ENCODE measurements at regions not wholly inside any gene's neighbourhood (a gene's known extent, or its start where the extent isn't known, plus 50 kb on each side); places are given as distances from the start of the nearest gene placed in this dataset.

DNA sequence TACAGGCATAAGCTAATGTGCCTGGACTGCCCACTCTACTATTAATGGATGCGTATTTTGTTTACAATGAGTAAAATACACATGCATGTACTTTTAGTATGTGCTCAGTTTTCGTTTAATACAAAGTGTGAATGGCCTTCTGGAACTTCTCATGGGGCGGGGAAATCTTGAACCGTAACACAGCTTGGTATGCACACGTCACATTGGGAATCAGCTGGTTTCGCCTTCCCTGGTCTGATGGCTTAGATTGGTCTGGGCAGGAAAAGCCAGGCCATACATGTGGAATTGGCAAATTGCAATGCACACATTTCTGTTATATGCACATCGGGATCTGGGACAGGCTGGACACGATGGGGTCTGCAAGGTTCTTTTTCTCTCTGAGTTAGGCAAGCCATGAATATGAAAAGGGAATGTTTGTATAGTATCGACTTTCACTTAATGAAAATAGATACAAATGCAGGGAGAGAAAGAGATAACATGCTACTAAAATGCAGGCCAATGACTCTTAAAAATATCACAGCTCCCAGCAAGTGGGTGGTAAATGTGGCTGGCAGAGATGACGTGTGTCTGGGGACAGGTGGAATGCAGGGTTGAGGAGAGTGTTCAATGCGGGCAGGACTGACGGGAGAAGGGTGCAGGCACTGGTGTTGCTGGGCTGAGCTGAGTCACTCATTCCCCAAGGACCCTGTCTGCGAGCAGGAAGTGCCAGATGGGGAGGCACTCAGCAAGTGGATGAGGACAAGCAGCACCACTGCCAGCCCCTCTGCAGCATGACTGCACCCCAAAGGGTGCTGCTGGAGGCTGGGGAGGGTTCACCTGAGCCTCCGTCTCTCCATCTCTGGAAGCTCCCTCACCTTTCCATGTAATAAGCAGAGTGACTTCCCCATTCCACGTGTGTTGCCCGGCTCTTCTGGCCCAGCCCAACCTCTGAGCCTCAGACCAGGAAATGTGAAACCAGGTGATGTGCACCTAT, 204.0 kb upstream of the GPR12 start:
- H3K36me3 Mint-ChIP-seq (ENCODE audit: low read depth), result no peaks in the 10 kb centered on the region
- no peaks in the 10 kb centered on the region for H3K9me3 Mint-ChIP-seq

DNA sequence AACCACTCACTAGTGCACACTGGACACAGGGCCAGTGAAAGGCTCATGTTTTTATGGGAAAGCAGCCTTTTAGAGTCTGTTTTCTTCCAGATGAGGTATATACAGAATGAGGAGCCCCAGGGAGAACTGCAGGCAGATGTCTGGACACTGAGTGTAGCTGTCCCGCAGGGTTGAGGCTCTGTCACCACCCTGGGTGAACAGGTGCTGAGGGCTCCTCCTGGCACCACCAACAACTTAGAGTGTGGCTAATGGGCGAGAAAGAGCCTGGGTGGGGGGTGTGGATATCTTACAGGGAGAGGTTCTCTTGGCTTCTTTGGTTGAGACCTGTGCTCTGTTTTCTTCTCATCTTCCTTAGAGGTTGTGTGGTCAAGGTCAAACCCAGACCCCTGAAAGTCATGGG, 202.1 kb upstream of the GPR12 start:
- Mint-ChIP-seq H3K4me1 (ENCODE audit: low read depth) (no peaks in the 10 kb centered on the region), H3K36me3 (ENCODE audit: low read depth) (no peaks in the 10 kb centered on the region), H3K4me3 (no peak overlapping the region), H3K9me3 (no peaks in the 10 kb centered on the region), H3K27me3 (ENCODE audit: low read depth) (peaks cover 4% of the 10 kb centered on the region), H3K27ac (no peak overlapping the region)

More for the DNA sequence above, 204.0 kb upstream of the GPR12 start:
- Mint-ChIP-seq H3K4me1 (ENCODE audit: low read depth) (no peaks in the 10 kb centered on the region), H3K4me3 (no peak overlapping the region), H3K27me3 (ENCODE audit: low read depth) (peaks cover 1% of the 10 kb centered on the region), H3K27ac (no peak overlapping the region)

- Mint-ChIP-seq H3K36me3 (ENCODE audit: low read depth) (no peaks in the 10 kb centered on the region), H3K27me3 (ENCODE audit: low read depth) (peaks cover 9% of the 10 kb centered on the region), H3K27ac (no peak overlapping the region), H3K9me3 (no peaks in the 10 kb centered on the region), H3K4me1 (ENCODE audit: low read depth) (no peaks in the 10 kb centered on the region), H3K4me3 (no peak overlapping the region)
Measured at GRCh38 chr13:26961890-26962615, 201.5 kb upstream of the GPR12 start.

DNA sequence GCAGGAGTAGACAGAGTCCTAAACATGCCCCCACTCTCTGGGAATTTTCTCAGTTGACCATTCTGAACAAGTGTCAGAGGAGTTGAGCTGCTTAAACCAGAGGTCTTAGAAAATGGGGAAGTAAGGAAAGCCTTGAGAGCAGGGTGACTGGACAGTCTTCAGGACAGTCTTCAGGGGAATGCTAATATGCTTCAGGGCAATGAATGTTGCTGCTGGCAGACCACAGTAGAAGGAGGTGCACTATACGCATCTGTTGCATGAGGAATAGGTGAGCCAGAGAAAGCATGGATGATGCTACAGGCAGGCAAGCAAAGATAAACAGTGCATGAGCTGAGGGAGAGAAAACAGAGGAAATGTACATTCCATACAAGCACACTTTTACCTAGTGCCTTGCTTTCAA, 196.6 kb upstream of the GPR12 start:
- peaks cover 13% of the 10 kb centered on the region for H3K27me3 Mint-ChIP-seq (ENCODE audit: low read depth)
- H3K4me1 Mint-ChIP-seq (ENCODE audit: low read depth), result no peaks in the 10 kb centered on the region
- no peaks in the 10 kb centered on the region for H3K36me3 Mint-ChIP-seq (ENCODE audit: low read depth)
- H3K9me3 Mint-ChIP-seq, result no peaks in the 10 kb centered on the region
- H3K4me3 Mint-ChIP-seq, result no peak overlapping the region
- no peak overlapping the region for H3K27ac Mint-ChIP-seq

DNA sequence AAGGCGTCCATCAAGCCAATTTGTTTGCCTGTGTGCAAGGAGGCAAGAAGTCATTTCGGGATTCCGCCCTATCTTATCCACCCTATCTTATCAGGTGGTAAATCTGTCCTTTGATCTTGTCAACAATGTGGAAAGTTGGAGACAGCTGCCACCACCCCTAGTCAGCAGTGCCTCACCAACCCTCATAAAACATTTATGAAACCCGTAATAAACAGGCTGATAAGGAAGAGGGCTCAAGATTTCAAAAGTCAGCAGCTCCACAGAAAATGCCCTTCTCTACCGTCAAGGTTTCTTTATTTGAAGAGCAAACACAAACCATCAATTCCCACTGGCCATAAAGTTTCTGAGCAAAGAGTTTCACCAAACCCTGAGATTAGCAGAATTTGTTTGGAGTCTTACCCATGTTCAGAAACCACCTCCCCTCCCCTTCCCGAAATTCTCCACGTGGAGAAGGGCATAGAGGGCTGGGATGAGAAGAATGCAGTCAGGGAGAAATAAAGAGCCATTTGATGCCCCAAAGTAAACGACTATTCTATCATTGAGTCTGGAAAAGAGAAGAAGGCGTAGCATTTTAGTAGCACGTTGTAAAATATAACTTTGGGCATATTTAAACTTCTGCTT, 196.0 kb upstream of the GPR12 start:
- Mint-ChIP-seq H3K36me3 (ENCODE audit: low read depth) (no peaks in the 10 kb centered on the region), H3K4me3 (no peak overlapping the region), H3K27me3 (ENCODE audit: low read depth) (peaks cover 13% of the 10 kb centered on the region), H3K4me1 (ENCODE audit: low read depth) (no peaks in the 10 kb centered on the region), H3K9me3 (no peaks in the 10 kb centered on the region), H3K27ac (no peak overlapping the region)

DNA sequence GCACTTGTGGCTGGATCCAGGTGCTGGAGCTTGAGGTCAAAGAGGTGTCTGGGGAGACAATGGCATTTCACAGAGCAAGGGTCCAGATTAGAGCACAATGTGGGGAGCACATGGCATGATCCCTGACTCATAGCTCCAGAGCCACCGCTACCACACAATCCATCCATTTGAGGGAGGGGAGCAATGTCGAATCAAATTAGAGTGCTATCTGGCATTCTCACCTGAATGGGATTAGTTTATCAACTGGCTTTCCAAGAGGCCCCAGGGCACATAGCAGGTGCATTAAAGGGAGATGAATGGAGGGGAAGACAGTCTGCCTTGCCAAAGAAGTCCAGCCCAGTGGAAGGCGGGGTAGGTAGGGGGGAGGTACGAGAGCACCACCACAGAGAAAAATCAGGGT, 194.4 kb upstream of the GPR12 start:
- H3K27me3 Mint-ChIP-seq (ENCODE audit: low read depth), result peaks cover 13% of the 10 kb centered on the region
- no peaks in the 10 kb centered on the region for H3K36me3 Mint-ChIP-seq (ENCODE audit: low read depth)
- H3K9me3 Mint-ChIP-seq, result no peaks in the 10 kb centered on the region
- H3K27ac Mint-ChIP-seq, result no peak overlapping the region
- no peak overlapping the region for H3K4me3 Mint-ChIP-seq
- no peaks in the 10 kb centered on the region for H3K4me1 Mint-ChIP-seq (ENCODE audit: low read depth)

DNA sequence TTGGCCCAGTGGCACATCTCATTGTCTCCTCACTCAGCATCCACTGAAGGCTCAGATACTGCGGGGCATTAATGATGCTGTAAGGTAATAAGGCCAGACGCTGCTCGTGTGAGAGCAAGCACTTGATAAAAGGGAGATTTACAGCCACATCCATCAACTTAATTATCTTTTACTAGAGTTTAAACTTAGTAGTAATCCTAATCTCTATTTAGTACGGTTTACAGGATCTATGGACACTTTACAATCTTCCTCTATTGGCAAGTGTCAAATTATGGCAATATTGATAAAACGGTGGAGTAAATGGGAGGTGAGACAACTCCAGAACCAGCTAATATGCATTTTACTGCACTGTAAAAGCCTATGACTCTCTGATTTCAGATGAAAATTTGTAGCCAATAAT, 192.7 kb upstream of the GPR12 start:
- Mint-ChIP-seq H3K9me3 (no peaks in the 10 kb centered on the region), H3K27ac (no peak overlapping the region), H3K4me3 (no peak overlapping the region), H3K27me3 (ENCODE audit: low read depth) (peaks cover 9% of the 10 kb centered on the region), H3K4me1 (ENCODE audit: low read depth) (no peaks in the 10 kb centered on the region), H3K36me3 (ENCODE audit: low read depth) (no peaks in the 10 kb centered on the region)

GRCh38 chr13:26952551-26953143, 192.1 kb upstream of the GPR12 start:
- no peak overlapping the region for H3K4me3 Mint-ChIP-seq
- H3K27me3 Mint-ChIP-seq (ENCODE audit: low read depth), result peaks cover 9% of the 10 kb centered on the region
- no peaks in the 10 kb centered on the region for H3K9me3 Mint-ChIP-seq
- no peak overlapping the region for H3K27ac Mint-ChIP-seq
- H3K4me1 Mint-ChIP-seq (ENCODE audit: low read depth), result no peaks in the 10 kb centered on the region
- H3K36me3 Mint-ChIP-seq (ENCODE audit: low read depth), result no peaks in the 10 kb centered on the region

DNA sequence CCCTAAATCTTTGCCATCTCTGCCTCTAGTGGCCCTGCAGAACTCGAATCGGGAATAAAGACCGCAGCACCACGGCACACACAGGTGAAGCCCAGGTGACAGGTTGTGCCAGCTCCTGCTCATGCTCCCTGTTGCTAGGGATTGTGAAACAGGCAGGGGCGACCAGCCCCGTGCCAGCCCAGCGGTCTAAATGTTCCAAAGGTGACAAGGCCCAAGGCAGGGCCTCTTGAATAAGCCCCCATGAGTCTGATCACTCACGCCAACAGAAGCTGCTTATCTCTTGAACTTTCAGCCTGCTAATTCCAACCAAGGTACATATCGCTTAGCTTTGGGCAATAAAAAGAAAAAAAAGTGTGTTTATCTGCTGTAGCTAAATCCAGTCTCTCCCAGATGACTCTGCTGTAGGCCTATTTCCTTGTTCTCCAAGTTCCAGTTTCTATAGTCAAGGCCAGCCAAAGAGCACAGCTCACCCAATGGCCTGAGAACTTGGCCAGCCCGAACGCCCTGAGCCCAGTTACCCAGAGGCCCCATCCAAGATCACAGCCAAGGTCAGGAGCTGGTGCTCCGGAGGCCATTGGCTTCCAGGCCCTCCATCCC, 191.1 kb upstream of the GPR12 start:
- Mint-ChIP-seq H3K9me3 (no peaks in the 10 kb centered on the region), H3K27ac (no peak overlapping the region), H3K36me3 (ENCODE audit: low read depth) (no peaks in the 10 kb centered on the region), H3K27me3 (ENCODE audit: low read depth) (peaks cover 2% of the 10 kb centered on the region), H3K4me3 (no peak overlapping the region), H3K4me1 (ENCODE audit: low read depth) (no peaks in the 10 kb centered on the region)

- Mint-ChIP-seq H3K4me3 (no peak overlapping the region), H3K9me3 (no peaks in the 10 kb centered on the region), H3K27ac (no peak overlapping the region), H3K36me3 (ENCODE audit: low read depth) (no peaks in the 10 kb centered on the region), H3K4me1 (ENCODE audit: low read depth) (no peaks in the 10 kb centered on the region), H3K27me3 (ENCODE audit: low read depth) (no peaks in the 10 kb centered on the region)
Measured at GRCh38 chr13:26950968-26951367, 190.4 kb upstream of the GPR12 start.

DNA sequence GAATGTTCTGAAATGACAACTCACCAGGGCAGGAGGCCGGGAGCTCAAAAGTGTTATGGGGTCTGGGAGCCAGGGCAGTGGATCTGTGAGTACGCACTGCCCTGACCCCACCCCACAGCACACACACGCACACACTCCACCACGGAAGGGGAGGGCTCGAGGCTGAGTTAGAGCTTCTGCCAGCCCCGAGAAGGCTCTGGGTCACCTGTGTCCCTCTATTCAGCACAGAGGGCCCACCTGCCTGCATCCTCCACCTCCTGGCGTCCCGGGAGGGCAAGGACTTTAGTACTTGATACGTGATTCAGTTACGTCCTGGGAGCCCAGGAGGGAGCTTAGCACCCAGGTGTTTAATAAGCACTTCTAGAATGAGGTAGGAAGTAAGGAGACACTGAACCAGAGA, 190.0 kb upstream of the GPR12 start:
- Mint-ChIP-seq H3K9me3 (no peaks in the 10 kb centered on the region), H3K27me3 (ENCODE audit: low read depth) (no peaks in the 10 kb centered on the region), H3K27ac (no peak overlapping the region), H3K4me3 (no peak overlapping the region), H3K36me3 (ENCODE audit: low read depth) (no peaks in the 10 kb centered on the region), H3K4me1 (ENCODE audit: low read depth) (no peaks in the 10 kb centered on the region)

DNA sequence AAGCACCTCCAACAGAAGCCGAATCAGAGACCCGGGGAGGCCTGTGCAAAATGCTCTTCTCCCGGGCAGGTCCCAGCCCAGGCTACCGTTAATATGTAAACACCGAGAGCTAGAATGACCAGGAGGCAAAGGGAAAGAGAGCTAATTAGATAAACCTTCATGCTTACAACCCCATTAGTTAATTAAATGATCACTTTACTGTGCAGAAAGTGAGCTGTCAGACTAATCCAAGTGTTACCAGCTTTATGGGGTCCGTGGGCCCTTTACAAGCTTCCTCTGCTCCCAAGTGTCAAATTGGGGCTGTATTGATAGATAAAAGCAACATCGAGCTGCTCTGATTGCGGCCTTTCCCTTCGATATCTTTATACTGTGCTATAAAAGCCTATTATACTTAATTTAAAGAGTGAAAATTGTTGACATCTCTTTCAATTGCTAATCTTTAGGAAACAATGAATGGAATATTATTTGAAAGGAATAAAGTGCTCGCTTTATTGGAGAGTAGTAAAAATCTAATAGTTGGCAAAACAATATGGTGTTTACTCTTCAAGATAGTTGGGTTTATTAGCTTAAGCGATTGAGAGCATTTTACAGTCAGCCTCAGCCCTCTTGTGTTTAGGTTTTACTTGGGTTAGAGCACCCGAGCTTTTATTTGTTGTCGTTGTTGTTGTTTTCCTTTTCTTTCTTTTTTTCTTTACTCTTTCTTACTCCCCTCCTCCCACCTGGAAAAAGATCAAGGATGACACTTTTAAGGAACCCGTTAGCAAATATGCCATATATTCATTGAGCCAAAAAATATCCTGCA, 189.3 kb upstream of the GPR12 start:
- no peaks in the 10 kb centered on the region for H3K36me3 Mint-ChIP-seq (ENCODE audit: low read depth)
- H3K9me3 Mint-ChIP-seq, result no peaks in the 10 kb centered on the region
- no peaks in the 10 kb centered on the region for H3K4me1 Mint-ChIP-seq (ENCODE audit: low read depth)
- no peak overlapping the region for H3K27ac Mint-ChIP-seq
- no peak overlapping the region for H3K4me3 Mint-ChIP-seq
- H3K27me3 Mint-ChIP-seq (ENCODE audit: low read depth), result no peaks in the 10 kb centered on the region

GRCh38 chr13:26948353-26948752, 187.8 kb upstream of the GPR12 start:
- H3K27me3 Mint-ChIP-seq (ENCODE audit: low read depth), result peaks cover 6% of the 10 kb centered on the region
- no peaks in the 10 kb centered on the region for H3K4me1 Mint-ChIP-seq (ENCODE audit: low read depth)
- H3K4me3 Mint-ChIP-seq, result no peak overlapping the region
- H3K36me3 Mint-ChIP-seq (ENCODE audit: low read depth), result no peaks in the 10 kb centered on the region
- H3K9me3 Mint-ChIP-seq, result no peaks in the 10 kb centered on the region
- H3K27ac Mint-ChIP-seq, result no peak overlapping the region
